Brain microvascular endothelial cell (primary cell): ENCODE measurements at regions not wholly inside any gene's neighbourhood (a gene's known extent, or its start where the extent isn't known, plus 50 kb on each side); places are given as distances from the start of the nearest gene placed in this dataset.

ENCODE experiments used
- DNase-seq: peaks from one replicate; pipeline ENCODE4 v3.0.0-alpha.2; 2020
- H3K27ac ChIP-seq: fragments of 250-450 bp; sonication (Bioruptor Pico); 2 replicates; pipeline ENCODE4 v1.5.1; 2020; ENCODE audit warnings: mild to moderate bottlenecking, moderate library complexity
- H3K27me3 ChIP-seq: fragments of 250-450 bp; sonication (Bioruptor Pico); replicated peaks from 2 replicates; pipeline ENCODE4 v1.5.1; 2020; ENCODE audit warnings: mild to moderate bottlenecking
- H3K36me3 ChIP-seq: fragments of 250-450 bp; sonication (Bioruptor Pico); replicated peaks from 2 replicates; pipeline ENCODE4 v1.5.1; 2020; ENCODE audit warnings: mild to moderate bottlenecking
- H3K4me3 ChIP-seq: 2 replicates; pipeline ENCODE4 v1.5.1; 2011; ENCODE audit warnings: low read depth, mild to moderate bottlenecking, control low read depth, low read length, moderate library complexity
- in situ Hi-C: cut with HindIII; loops from 2 replicates; pipeline ENCODE4 v1.10.0; 2017; ENCODE audit warnings: low sequenced_read_pairs, low pct_ligation_motif_present
- TF ChIP-seq, protein P1 (sequence below): IDR thresholded peaks from 2 replicates; pipeline ENCODE4 v1.5.1; 2011; ENCODE audit warnings: low read depth, mild to moderate bottlenecking, moderate library complexity, low read length, control low read depth, inconsistent platforms; ENCODE audit errors: missing control alignments

GRCh38 chrX:152024710-152025109, 50.2 kb upstream of the GABRE start:
- Histone ChIP-seq H3K4me3 (no peak overlapping the region), H3K27me3 (no peaks in the 10 kb centered on the region), H3K27ac (no peak overlapping the region), H3K36me3 (no peaks in the 10 kb centered on the region)
- in situ Hi-C loops, result no loop called here
- TF ChIP-seq, protein P1, sequence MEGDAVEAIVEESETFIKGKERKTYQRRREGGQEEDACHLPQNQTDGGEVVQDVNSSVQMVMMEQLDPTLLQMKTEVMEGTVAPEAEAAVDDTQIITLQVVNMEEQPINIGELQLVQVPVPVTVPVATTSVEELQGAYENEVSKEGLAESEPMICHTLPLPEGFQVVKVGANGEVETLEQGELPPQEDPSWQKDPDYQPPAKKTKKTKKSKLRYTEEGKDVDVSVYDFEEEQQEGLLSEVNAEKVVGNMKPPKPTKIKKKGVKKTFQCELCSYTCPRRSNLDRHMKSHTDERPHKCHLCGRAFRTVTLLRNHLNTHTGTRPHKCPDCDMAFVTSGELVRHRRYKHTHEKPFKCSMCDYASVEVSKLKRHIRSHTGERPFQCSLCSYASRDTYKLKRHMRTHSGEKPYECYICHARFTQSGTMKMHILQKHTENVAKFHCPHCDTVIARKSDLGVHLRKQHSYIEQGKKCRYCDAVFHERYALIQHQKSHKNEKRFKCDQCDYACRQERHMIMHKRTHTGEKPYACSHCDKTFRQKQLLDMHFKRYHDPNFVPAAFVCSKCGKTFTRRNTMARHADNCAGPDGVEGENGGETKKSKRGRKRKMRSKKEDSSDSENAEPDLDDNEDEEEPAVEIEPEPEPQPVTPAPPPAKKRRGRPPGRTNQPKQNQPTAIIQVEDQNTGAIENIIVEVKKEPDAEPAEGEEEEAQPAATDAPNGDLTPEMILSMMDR, result no peak
- DNase-seq, result no peak
